IPS-18a (cell line): ENCODE measurements at regions not wholly inside any gene's neighbourhood (a gene's known extent, or its start where the extent isn't known, plus 50 kb on each side); places are given as distances from the start of the nearest gene placed in this dataset.

ENCODE experiments used
- H3K27ac ChIP-seq: one replicate; pipeline ENCODE4 v1.5.1; 2013; ENCODE audit warnings: low read length
- H3K27me3 ChIP-seq: one replicate; pipeline ENCODE4 v1.6.1; 2013; ENCODE audit warnings: mild to moderate bottlenecking, low read length; ENCODE audit not compliant: control insufficient read depth, insufficient read depth
- H3K36me3 ChIP-seq: one replicate; pipeline ENCODE4 v1.6.1; 2013; ENCODE audit warnings: low read depth, low read length; ENCODE audit not compliant: control insufficient read depth
- H3K4me1 ChIP-seq: one replicate; pipeline ENCODE4 v1.6.1; 2013; ENCODE audit warnings: low read depth, low read length; ENCODE audit not compliant: control insufficient read depth
- H3K4me3 ChIP-seq: one replicate; pipeline ENCODE4 v1.5.1; 2013; ENCODE audit warnings: low read length
- H3K9ac ChIP-seq: one replicate; pipeline ENCODE4 v1.6.1; 2013; ENCODE audit warnings: mild to moderate bottlenecking, low read length, moderate library complexity
- H3K9me3 ChIP-seq: one replicate; pipeline ENCODE4 v1.6.1; 2013; ENCODE audit warnings: low read depth, low read length; ENCODE audit not compliant: control insufficient read depth

GRCh38 chr6:12580290-12580689, 136.3 kb upstream of the PHACTR1 start:
- no peaks in the 10 kb centered on the region for H3K9me3 ChIP-seq
- H3K27me3 ChIP-seq = no peaks in the 10 kb centered on the region
- no peaks in the 10 kb centered on the region for H3K36me3 ChIP-seq
- no peaks in the 10 kb centered on the region for H3K4me1 ChIP-seq
- H3K27ac ChIP-seq = no peak overlapping the region
- H3K4me3 ChIP-seq = no peak overlapping the region
- H3K9ac ChIP-seq = no peak overlapping the region

GRCh38 chr6:12582421-12583110, 134.0 kb upstream of the PHACTR1 start:
- H3K9ac ChIP-seq = no peak overlapping the region
- H3K36me3 ChIP-seq = no peaks in the 10 kb centered on the region
- no peaks in the 10 kb centered on the region for H3K9me3 ChIP-seq
- H3K4me1 ChIP-seq = no peaks in the 10 kb centered on the region
- H3K27me3 ChIP-seq = no peaks in the 10 kb centered on the region
- H3K27ac ChIP-seq = no peak overlapping the region
- H3K4me3 ChIP-seq = no peak overlapping the region

DNA sequence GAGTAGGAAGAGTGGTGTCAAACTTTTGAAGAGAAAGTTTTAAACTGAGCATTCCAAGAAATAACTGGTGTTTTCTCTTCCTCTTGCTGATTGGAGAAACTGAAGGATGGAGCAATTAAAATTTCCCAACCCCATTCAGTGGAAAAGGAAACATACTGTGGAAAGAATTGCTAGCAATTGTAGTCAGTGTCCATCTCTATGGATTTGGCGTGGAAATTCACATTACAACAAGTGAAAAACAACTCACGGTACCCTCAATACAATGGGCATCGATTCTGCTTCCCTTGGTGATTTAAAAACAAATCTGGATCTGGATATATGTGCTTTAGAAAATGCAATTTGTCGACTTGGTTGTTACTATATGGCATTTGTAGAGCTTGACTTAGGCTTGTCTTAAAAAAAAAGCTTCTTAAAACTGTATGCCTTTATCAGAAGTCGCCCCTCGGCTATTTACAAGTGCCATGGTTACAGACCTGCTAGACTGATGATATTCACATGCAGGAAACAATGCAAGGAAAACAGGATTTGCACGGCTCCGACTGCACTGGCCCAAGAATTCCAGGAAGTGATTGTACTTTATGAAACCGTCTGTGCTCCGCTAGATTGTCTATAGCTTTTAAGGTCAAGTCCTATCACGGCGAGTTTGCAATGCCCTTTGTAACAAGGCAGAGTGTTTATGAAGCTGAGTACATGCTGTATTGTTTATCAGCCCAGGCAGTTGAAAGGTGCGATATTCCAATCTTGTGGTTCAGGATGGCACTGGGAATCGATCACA, 131.7 kb upstream of the PHACTR1 start:
- H3K9me3 ChIP-seq = no peaks in the 10 kb centered on the region
- no peak overlapping the region for H3K27ac ChIP-seq
- no peak overlapping the region for H3K4me3 ChIP-seq
- no peak overlapping the region for H3K9ac ChIP-seq
- H3K27me3 ChIP-seq = no peaks in the 10 kb centered on the region
- no peaks in the 10 kb centered on the region for H3K4me1 ChIP-seq
- no peaks in the 10 kb centered on the region for H3K36me3 ChIP-seq

- H3K27ac ChIP-seq = no peak overlapping the region
Observed at GRCh38 chr6:12585497-12585958, 131.0 kb upstream of the PHACTR1 start.

DNA sequence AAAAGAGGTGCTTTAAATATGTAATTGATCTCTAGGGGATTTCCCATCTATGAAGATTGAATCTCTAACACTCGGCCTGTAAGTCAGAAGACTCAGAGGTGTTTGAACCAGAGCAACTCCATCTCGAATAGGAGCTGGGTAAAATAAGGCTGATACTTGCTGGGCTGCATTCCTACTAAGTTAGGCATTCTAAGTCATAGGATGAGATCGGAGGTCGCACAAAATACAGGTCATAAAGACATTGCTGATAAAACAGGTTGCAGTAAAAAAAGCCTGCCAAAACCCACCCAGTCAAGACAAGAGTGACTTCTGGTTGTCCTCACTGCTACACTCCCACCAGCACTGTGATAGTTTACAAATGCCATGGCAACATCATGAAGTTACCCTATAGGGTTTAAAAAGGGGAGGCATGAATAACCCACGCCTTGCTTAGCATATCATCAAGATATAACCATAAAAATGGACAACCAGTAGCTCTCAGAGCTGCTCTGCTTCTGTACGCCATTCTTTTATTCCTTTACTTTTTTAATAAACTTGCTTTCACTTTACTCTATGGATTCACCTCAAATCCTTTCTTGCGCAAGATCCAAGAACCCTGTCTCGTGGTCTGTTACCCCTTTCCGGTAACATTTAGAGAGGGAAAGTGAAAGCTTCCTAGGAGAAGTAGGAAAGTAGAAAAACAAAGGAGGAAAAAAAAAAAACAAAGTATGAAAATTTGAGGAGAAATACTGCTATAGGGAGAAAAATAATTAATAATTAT, 129.7 kb upstream of the PHACTR1 start:
- Histone ChIP-seq H3K27me3 (no peaks in the 10 kb centered on the region), H3K4me3 (no peak overlapping the region), H3K4me1 (no peaks in the 10 kb centered on the region), H3K36me3 (no peaks in the 10 kb centered on the region), H3K27ac (no peak overlapping the region), H3K9ac (no peak overlapping the region), H3K9me3 (no peaks in the 10 kb centered on the region)

More at GRCh38 chr6:12585497-12585958, 131.0 kb upstream of the PHACTR1 start:
- H3K36me3 ChIP-seq = no peaks in the 10 kb centered on the region
- H3K4me1 ChIP-seq = no peaks in the 10 kb centered on the region
- H3K4me3 ChIP-seq = no peak overlapping the region
- H3K9ac ChIP-seq = no peak overlapping the region
- no peaks in the 10 kb centered on the region for H3K9me3 ChIP-seq
- no peaks in the 10 kb centered on the region for H3K27me3 ChIP-seq

DNA sequence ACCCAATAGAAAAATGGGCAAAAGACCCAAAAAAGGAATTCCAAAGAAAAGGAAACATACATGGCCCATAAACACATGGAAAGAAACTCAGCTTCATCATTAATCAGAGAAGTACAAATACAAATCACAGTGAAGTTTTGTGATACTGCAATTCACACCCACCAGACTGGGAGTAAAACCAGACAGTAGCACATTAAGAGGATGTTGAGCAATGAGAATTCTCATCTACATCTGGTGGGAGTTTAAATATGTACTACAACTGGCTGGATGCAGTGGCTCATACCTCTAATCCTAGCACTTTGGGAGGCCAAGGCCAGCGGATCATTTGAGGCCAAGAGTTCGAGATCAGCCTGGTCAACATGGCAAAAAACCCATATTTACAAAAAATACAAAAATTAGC, 125.7 kb upstream of the PHACTR1 start:
- no peaks in the 10 kb centered on the region for H3K27me3 ChIP-seq
- H3K27ac ChIP-seq = no peak overlapping the region
- no peak overlapping the region for H3K9ac ChIP-seq
- H3K36me3 ChIP-seq = no peaks in the 10 kb centered on the region
- H3K4me1 ChIP-seq = no peaks in the 10 kb centered on the region
- H3K4me3 ChIP-seq = no peak overlapping the region
- H3K9me3 ChIP-seq = no peaks in the 10 kb centered on the region

GRCh38 chr6:12592634-12593033, 123.9 kb upstream of the PHACTR1 start:
- H3K27me3 ChIP-seq = no peaks in the 10 kb centered on the region
- no peaks in the 10 kb centered on the region for H3K4me1 ChIP-seq
- H3K36me3 ChIP-seq = no peaks in the 10 kb centered on the region
- H3K9ac ChIP-seq = no peak overlapping the region
- H3K4me3 ChIP-seq = no peak overlapping the region
- no peaks in the 10 kb centered on the region for H3K9me3 ChIP-seq
- H3K27ac ChIP-seq = no peak overlapping the region

DNA sequence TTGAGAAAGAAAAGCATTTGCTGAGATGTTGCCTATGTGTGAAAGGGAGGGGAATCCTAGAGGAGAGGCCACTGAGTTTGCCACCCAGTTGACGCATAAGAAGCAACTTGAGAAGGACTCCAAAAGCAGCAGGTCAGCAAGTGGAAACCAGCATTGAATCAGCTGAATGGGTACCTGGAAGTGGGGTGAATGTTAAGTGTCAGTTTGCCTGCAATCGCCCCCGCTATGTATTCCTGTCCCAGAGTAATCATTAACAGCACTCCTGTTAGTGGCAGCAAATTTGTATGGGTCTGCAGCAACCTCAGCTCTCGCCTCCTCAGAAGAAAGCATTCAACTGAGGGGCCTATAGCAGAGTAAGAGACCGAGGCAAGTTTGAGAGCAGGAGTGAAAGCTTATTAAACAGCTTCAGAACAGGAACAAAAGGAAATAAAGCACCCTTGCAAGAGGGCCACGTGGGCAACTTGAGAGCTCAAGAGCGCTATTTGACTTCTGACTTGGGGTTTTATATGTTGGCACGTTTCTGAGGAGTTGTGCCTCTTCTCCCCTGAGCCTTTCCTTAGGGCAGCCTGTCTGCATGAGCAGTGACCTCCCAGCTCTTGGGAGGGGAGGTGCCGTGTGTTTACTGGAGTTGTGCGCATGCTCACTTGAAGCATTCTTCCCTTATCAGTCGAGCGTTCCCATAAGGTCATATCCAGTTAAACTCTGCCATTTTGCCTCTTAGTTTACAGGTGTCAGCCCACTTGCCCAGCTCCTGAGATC, 122.6 kb upstream of the PHACTR1 start:
- no peaks in the 10 kb centered on the region for H3K9me3 ChIP-seq
- H3K27me3 ChIP-seq = no peaks in the 10 kb centered on the region
- no peak overlapping the region for H3K4me3 ChIP-seq
- H3K27ac ChIP-seq = no peak overlapping the region
- H3K4me1 ChIP-seq = no peaks in the 10 kb centered on the region
- no peak overlapping the region for H3K9ac ChIP-seq
- H3K36me3 ChIP-seq = no peaks in the 10 kb centered on the region

DNA sequence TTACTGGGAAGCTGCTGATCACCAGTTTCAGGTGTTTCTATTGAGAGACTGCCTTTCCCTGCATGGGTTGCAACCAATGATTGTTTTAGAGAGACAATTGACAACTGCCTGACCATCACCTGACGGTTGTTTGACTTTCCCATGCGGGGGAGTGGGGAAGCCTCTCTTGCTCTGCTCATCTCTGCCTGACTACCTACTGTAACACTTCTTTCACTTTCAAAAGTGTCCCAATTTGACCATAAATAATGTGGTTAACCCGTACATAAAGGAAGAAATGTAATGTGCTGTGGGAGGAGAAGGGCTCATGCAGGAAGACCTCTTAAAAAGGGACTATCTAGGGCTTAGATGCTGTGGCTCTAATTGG, 122.1 kb upstream of the PHACTR1 start:
- H3K27ac ChIP-seq = no peak overlapping the region
- no peak overlapping the region for H3K4me3 ChIP-seq
- H3K9ac ChIP-seq = no peak overlapping the region
- H3K4me1 ChIP-seq = no peaks in the 10 kb centered on the region
- H3K27me3 ChIP-seq = no peaks in the 10 kb centered on the region
- H3K9me3 ChIP-seq = no peaks in the 10 kb centered on the region
- no peaks in the 10 kb centered on the region for H3K36me3 ChIP-seq

GRCh38 chr6:12595161-12595811, 121.3 kb upstream of the PHACTR1 start:
- no peak overlapping the region for H3K9ac ChIP-seq
- H3K4me1 ChIP-seq = no peaks in the 10 kb centered on the region
- H3K4me3 ChIP-seq = no peak overlapping the region

DNA sequence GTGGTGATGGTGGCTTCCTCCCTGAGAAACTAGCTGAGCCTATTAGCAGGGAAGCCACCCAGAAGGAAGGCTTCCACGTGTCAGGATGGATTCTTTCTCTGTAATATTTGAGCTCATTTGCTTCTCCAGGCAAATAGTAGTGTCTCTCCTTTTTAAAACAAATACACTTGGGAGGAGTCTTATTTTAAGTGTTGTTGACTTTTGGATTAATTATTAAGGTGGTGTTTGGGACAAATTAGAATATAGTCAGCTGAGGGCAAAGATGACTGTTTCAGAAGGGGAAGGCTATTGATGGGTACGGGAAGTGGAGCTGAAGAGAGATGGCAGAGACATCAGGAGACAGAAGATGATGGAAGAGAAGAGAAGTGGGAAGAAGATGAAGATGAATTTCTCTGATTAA, 119.8 kb upstream of the PHACTR1 start:
- Histone ChIP-seq H3K4me1 (no peaks in the 10 kb centered on the region), H3K36me3 (no peaks in the 10 kb centered on the region), H3K27me3 (no peaks in the 10 kb centered on the region), H3K9ac (no peak overlapping the region), H3K27ac (no peak overlapping the region), H3K9me3 (no peaks in the 10 kb centered on the region), H3K4me3 (no peak overlapping the region)

More at GRCh38 chr6:12595161-12595811, 121.3 kb upstream of the PHACTR1 start:
- Histone ChIP-seq H3K9me3 (no peaks in the 10 kb centered on the region), H3K27me3 (no peaks in the 10 kb centered on the region), H3K36me3 (no peaks in the 10 kb centered on the region), H3K27ac (no peak overlapping the region)
